ENCODE measurements at regions not wholly inside any gene's neighbourhood (a gene's known extent, or its start where the extent isn't known, plus 50 kb on each side); places are given as distances from the start of the nearest gene placed in this dataset.

DNA sequence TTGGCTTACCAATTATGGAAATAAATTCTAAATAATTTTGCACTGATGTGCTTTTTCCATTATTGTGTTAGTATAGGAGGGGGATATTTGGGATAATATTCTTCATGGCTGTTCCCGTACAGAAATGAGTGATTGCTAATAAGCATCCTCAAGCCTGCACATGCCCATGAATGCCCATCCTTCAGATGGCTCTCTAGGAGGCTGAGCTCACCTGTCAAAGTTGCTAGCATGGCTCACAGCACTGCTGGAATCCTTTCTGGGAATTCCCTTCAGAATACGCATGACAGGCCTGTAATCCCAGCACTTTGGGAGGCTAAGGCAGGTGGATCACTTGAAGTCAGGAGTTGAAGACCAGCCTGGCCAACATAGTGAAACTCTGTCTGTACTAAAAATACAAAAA, 124.1 kb downstream of the NXNL2 start:
- DNase-seq = no peak

DNA sequence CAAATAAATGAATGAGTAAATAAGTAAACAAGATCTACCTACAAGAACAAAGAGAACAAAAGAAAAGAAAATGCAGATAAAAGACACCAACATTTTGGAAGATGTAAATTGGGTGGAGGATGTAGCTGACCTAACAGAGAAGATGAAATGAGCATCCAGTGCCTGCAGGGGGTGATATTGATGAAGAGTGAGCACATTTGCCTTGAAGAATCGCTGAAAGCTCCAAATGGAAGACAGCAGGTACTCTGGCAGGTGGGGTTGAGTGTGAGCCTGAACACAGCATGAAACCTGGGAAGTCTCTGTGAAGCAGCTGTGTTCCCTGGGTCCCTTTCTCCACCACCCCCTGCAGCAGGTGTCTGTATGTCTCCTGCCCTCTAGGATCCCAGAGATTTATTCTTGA, 125.6 kb downstream of the NXNL2 start:
- no peak for DNase-seq

DNA sequence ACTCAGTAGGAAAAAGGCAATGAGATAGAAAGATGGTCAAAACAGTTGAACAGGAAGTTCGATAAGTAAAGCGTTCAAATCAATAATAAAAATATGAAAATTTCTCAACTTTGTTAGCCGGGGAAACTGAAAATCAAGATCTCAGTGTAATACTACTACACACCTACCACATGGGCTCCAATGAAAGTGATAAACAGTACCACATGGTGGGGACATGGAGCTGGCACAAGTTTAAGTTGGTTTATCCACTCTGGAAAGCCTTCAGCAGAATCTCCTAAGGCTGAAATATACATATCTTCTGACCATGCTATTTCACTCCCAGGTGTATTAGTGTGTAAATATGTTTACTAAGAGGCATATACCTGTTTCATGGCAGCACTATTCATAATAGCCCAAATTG, 126.8 kb downstream of the NXNL2 start:
- no peak for DNase-seq

DNA sequence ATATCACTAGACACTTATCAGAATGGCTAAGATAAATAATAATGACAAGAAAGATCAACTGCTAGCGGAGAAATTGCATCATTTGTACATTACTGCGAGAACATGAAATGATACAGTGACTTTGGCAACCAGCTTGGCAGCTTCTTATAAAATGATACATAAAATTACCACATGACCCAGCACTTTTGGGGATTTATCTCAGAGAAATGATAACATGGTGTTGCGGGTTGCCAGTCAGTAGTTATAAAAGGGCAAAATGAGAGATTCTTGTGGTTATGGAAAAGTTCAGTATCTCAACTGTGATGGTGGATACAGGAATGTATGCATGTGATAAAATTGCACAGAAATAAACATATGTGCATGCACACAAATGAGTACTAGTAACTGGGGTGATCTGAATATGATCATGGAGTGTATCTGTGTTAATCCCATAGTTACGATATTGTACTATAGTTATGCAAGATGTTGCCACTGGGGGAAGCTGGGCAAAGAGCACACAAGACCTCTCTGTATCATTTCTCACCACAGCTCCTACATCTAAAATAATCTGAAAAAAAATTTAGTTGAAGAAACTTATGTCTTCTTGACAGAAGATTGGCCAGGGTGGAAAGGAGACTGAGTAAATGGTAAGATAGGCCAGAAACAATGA, 128.9 kb downstream of the NXNL2 start:
- no peak for DNase-seq

DNA sequence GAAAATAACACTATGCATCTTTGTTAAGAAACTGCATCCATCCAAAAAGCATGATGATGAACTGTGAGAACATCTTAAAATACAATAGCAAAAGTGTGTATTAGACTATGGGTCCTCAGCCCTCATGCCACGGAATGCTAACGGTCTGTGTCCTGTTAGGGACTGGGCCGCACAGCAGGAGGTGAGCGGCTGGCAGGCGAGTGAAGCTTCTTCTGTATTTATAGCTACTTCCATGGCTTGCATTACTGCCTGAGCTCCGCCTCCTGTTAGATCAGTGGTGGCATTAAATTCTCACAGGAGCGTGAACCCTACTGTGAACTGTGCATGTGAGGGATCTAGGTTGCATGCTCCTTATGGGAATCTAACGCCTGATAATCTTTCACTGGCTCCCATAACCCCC, 129.8 kb downstream of the NXNL2 start:
- DNase-seq = no peak

DNA sequence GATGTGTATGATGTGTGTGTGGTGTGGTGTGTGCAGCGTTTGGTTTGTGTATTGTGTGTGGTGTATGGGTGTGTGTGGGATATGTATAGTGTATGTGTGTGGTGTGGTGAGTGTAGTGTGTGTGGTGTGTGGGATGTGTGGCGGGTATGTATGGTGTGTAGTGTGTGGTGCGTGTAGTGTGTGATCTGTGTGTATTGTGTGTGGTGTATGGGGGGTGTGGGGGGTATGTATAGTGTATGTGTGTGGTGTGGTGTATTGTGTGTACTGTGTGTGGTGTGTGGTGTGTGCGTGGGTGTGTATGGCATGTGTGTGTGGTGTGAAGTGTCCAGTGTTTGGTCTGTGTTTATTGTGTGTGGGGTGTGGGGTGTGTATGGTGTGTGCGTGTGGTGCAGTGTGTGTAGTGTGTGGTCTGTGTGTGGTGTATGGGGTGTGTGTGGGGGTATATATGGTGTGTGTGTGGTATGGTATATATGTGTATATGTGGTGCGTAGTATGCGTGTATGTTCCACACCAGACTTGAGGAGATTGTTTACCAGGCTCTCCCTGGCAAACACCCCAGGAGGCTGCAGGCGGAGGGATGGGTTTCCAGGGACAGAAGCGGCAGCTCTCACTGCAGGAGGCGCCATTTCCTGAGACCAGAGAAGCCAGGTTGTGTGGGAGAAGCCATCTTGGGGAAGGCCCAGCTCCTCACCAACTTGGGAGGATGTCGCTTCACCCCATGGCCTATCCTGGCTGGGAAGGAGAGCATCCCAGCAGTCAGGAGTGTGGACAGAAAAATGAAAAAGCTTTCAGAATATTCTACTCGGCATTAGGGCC, 138.1 kb downstream of the NXNL2 start:
- DNase-seq = no peak

DNA sequence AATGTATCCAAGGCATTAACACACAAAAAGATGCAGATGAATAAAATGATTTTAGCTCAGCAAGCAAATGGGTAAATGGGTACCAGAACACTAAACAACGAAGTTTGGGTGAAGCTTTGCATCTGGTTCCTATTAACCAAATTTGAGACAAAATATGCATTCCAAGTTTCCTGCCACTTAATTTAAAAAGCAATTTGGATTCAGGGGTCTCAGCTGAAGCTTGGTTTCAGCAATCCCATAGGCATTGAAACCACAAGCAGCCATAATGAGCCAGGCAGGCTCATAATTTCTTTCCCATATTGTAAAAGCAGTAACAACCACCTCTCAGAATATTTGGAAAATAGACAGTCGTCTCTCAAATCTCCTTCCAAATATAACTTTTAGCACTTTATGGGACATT, 138.9 kb downstream of the NXNL2 start:
- DNase-seq = no peak

DNA sequence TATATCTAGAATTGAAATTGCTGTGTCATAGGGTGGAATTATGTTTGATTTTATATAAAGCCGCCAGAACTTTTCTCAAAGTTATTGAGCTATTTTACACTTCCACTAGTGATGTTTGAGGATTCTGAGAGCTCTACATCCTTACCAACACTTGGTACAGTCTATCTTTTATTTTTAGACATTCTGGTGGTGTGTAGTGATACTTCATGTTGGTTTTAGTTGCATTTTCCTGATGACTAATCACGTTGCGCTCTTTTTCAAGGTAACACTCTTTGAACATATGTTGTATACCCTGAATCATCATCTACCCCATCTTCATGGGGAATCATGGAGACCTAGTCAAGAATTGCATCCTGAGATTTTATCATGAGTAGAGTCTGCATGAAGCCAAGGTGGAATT, 141.7 kb downstream of the NXNL2 start:
- DNase-seq = no peak

DNA sequence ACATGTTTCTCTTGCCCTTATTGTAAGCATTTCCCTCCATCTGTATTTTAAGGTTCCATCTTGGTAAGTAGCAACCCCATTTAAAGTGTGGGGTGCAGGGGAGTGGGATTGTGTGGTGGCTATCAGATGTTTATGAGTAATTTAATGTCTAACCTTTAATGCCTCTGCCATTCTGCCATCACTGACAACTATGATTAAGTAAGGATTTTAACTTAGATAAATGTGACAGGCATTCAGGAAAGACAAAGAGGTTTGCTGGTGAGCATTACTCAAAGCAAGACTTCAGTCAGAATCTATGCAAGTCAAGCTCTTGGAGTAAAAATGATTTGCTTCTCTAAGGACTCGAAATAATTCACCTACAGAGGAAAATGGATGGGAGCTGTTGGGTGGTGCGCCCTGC, 143.0 kb downstream of the NXNL2 start:
- DNase-seq = no peak

DNA sequence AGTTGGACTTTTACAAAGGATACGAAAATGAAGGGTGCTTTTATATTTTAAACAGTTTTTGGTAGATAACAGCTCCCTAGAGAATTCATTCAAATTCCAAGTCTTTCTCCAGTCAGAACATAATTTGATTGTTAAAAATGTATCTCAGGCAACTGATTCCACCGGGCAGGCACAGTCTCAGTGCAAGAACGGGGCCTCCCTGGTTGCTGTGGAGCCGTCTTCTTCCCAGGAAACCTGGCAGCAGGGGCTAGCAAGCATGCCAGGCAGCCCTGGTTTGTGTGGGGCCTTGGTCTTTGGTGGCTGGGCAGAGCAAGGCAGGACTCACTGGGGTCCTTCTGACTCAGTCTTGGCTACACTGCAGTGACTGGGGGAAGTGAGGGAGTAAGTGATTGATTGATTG, 143.5 kb downstream of the NXNL2 start:
- no peak for DNase-seq

DNA sequence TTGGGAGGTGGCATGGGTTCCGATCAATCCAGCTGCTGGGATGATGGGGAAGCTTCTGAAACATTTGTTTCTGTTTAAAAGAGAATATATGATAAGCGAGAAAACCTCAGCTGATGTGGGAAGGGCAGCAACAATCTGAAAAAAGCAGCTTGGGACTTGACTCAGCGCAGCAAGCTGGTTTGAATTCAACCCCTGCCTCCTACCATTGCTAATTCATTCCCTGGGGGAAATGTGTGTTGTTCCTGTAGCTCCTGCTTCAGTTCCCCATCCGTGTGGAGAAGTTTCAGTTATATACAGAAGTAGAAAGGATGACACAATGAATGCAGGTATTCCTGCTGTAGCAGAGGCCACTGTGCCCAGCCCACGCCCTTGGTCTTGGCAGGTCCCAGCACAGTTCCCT, 145.1 kb downstream of the NXNL2 start:
- no peak for DNase-seq

DNA sequence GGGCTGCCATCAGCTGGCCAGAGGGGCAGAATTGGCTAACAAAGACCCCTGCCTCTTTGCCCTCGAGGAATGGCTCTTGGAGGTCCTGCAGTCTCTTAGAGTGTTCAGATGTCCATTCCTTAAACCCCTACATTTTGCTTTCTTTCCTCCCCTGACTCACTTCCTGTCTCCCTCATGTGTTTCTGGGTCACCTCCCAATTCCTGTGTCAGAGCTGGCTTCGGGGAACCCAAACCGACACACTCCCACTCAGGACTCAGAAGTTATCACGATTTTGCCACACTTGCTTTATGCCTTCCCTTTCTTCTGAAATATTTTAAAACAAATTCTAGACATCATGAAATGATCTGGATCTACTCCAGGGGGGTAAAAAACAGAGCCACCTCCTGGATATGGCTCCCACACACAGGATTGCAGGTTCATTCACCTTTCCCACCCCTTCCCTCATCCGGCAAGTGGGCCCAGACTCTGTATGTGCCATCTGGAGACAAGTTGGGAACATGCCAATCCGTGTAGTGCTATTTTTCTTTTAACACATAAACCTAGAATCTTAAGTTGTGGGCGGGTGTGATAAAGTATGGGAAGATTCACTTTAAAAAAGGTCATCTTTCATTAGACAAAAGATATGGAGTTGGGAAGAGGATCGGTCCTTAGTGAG, 145.7 kb downstream of the NXNL2 start:
- DNase-seq = no peak

DNA sequence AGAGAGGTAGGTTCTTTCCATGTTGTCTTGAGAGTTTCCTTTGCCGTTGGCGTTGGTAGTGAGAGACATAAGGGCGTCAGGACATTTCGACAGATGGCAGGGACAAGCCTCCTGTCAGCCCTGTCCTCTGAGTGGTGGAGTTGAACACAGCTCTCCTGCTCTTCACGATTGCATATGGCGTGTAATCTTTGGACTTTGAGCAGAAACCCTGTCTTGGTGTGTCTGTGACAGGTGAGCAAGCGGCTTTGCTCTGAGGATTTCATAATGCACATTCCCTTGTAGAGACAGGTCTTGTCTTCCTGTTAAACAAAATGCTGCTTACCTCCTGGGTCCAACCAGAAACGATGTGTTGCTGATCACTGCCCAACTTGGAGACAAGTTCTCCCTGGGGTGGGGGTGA, 146.5 kb downstream of the NXNL2 start:
- DNase-seq = no peak

DNA sequence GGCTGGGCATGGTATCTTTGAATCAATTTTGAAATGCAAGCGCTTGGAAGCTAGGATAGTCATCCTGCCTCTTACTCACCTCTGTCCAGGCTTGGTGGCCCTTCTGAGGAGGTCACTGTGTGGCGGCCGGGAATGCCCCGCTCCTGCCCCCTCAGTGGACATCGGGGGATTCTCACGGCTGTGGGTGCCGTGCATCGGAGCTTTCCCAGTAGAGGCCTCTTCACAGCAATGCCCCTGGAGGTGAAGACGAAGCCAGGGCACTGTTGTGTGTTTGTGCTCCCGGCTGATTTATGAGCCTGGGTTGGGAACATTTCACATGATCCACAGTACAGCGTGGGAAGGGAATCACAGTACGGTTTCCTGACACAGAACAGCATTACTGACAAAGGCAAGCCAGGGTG, 147.5 kb downstream of the NXNL2 start:
- no peak for DNase-seq

DNA sequence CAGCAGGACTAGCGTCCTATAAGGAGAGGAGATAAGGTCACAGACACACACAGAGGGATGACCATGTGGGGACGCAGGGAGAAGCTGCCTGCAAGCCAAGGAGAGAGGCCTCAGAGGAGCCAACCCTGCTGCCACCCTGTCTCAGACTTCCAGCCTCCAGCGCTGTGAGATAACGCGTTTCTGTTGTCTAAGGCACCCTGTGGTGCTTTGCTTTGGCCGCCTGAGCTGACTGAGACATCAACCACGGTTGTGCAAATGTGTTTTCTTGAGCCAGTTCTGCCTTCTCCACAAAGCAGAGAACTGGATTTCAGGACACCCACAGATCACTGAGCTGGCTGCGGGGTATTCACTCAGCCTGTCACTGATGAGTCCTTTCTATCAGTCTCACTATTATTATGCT, 149.1 kb downstream of the NXNL2 start:
- DNase-seq = no peak

DNA sequence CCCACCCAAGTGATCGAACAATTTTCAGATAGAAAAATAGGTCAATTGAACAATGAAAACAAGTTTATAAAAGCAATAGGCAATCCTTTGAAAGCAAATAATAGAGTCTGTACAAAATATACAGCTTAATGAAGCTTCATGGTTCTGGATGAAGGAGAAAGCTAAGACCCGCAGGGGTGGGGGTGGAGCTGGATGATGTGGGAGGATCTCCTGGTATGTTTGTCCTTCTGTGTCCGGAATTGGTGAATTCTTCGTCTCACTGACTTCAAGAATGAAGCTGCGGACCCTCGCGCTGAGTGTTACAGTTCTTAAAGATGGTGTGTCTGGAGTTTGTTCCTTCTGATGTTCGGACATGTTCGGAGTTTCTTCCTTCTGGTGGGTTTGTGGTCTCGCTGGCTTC, 149.9 kb downstream of the NXNL2 start:
- no peak for DNase-seq

DNA sequence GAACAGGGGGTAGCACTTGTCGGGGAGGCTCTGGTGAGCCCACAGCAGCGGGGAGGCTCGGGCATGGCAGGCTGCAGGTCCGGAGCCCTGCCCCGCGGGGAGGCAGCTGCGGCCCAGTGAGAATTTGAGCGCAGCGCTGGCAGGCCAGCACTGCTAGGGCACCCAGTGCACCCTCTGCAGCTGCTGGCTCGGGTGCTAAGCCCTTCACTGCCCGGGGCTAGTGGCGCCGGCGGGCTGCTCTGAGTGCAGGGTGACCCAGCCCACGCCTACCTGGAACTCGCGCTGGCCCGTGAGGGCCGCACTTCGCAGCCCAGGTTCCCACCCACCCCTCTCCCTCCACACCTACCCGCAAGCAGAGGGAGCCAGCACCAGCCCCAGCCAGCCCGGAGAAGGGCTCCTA, 151.0 kb downstream of the NXNL2 start:
- no peak for DNase-seq

DNA sequence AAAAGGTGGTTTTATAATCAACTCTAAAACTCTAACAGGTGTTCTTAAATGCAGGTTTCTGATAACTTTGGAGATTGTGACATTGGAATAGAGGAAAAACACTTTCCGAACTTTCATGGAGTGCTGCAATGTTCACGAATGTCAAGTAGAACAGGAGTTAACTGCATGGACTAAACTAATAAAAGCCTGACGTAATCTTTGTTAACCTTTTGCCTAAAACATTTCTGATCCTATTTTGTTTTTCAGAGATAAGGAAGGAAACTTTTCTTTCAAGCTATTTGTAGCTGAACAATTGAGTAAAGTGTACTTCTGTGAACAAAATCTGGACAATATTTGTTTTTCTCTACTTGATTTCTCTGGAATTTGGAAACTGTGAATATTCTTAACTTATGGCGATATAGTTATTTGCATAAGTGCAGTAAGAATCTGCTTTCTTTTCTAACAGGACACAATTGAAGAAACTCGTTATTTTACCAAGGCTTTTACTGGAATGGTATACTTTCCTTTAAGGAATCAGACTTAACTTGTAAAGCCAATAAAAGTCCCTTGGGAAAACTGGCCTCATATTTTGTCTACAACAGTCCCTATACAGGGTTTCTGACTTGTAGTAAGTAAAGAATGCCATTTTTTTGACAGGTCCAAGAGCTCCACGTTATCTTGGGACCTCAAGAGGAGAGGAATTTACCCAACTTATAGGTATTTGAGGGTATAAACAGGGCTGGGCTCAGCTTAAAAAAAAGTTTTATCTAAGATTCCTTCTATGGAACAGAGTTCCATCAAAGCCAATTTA, 154.7 kb downstream of the NXNL2 start:
- DNase-seq = no peak

DNA sequence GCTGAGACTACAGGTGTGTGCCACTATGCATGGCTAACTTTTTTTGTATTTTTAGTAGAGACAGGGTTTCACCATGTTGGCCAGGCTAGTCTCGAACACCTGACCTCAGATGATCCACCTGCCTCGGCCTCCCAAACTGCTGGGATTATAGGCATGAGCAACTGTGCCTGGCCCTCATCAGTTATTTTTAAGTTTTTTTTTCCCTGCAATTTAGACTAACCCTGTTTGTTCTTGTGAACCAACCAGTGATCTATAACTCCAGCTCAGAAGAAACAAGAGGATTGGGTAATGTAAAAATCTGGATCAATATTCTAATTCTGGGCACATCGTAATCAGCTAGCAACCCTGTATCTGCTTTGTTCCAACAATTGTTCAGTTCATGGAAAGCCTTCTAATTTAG, 155.7 kb downstream of the NXNL2 start:
- DNase-seq = no peak

DNA sequence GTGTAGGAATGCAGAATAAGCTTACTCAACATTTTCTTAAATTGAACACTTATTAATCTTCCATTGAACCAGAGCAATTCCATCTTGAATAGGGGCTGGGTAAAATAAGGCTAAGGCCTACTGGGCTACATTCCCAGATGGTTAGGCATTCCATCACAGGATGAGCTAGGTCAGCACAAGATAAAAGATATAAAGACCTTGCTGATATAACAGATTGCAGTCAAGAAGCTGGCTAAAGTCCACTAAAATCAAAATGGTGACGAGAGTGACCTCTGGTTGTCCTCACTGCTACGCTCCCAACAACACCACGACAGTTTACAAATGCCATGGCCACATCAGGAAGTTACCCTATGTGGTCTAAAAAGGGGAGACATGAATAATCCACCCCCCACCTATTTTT, 156.1 kb downstream of the NXNL2 start:
- no peak for DNase-seq

DNA sequence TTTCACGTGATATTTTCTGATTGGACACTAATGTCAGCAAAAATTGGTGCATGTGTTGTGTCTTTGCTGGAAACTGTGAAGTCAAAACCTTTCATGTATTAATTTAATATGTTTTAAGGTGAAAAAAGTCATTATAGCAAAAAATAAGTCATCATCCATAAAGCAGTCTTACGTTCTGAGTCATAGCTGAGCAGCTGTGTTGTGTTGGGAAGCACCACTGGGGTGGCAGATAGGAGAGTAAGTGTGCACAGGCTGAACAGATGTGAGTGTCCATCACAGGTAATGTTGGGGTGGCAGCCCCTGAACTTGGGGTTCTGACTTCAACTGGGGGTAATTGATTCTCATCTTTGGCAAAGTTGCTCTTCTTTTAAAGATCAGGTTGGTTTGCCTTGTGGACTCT, 156.8 kb downstream of the NXNL2 start:
- DNase-seq = no peak

DNA sequence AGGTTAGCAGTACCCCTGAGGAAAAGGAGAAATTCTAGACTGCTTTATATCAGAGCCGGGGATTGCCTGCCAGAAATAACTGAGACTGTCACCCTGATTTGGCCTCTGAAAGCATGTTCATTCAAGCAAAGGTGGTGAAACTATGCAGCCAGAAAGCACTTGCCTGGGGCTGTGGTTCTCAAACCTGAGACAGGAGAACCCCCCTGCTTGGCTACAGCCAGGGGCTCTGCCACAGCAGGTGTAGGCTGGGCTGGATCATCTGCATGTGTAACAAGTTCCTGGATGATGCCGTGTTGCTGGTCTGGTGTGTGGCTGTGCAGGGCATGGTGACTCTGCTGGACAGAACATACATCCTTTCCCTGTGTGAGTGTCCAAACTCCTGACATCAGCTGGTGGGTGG, 157.8 kb downstream of the NXNL2 start:
- no peak for DNase-seq

DNA sequence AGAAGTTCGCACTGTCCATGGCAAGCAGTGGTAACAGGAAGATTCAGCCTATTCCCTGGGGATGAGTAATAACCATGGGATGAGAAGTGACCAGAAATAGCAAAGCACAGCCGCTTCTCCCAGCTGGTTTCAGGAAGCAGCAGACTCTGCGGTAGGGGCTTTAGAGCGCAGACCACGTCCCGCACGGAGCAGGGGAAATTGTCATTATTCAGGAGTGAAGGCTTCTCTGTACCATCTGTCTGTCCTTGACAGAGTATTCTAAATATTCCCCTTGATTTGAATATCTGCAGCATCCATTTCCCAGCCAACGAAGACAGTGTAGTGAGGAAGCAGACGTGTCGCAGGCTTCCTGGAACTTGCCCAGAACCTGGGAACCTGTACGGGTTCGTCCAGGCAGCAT, 159.6 kb downstream of the NXNL2 start:
- no peak for DNase-seq

DNA sequence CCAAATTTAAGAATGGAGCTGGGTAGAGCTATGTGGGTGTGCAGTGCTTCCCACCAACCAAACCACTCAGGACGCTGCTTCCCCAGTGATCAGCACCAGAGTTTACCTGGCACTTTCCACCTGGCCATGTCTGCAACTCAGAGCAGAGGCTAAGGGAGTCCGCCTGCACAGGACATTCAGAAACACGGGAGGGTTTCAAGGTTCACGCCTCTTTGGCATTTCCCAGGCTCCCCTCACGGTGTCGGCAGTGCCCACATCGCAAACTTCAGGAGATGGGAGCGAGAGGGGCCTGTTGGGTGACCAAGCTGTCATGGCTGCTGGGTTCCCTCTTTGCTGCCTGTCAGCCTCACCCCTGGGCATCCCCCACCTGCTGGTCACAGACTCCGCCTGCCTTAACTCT, 161.5 kb downstream of the NXNL2 start:
- DNase-seq = no peak
